SIG-M5 treated with dmso at 0.1 percent for 504 hours (cell line): ENCODE measurements at regions not wholly inside any gene's neighbourhood (a gene's known extent, or its start where the extent isn't known, plus 50 kb on each side); places are given as distances from the start of the nearest gene placed in this dataset.

Experiments
- DNase-seq: peaks from one replicate; lab custom pipeline; 2025; ENCODE audit not compliant: unreplicated experiment; lab: John Stamatoyannopoulos, UW

- no peak for DNase-seq
Observed at GRCh38 chr5:54854883-54855581, 130.4 kb downstream of the ESM1 start.

- DNase-seq = no peak
Observed at GRCh38 chr5:54852007-54852406, 133.4 kb downstream of the ESM1 start.

- no peak for DNase-seq
Observed at GRCh38 chr5:54851449-54851848, 133.9 kb downstream of the ESM1 start.

GRCh38 chr5:54848581-54848980 is 136.8 kb downstream of the ESM1 start:
- no peak for DNase-seq

GRCh38 chr5:54845567-54845941 is 139.8 kb downstream of the ESM1 start:
- no peak for DNase-seq

GRCh38 chr5:54844905-54845566 is 140.4 kb downstream of the ESM1 start:
- DNase-seq = peak; percentile 57

GRCh38 chr5:54844266-54844665 is 141.1 kb downstream of the ESM1 start:
- no peak for DNase-seq

- DNase-seq = no peak
Observed at GRCh38 chr5:54841481-54841880, 143.9 kb downstream of the ESM1 start.

- DNase-seq = no peak
Observed at GRCh38 chr5:54838843-54839242, 146.6 kb downstream of the ESM1 start.

GRCh38 chr5:54837981-54838380 is 147.4 kb downstream of the ESM1 start:
- DNase-seq = no peak

- peak; percentile 13 for DNase-seq
Observed at GRCh38 chr5:54837093-54837492, 148.3 kb downstream of the ESM1 start.

- no peak for DNase-seq
Observed at GRCh38 chr5:54835647-54836046, 149.7 kb downstream of the ESM1 start.

- DNase-seq = no peak
Observed at GRCh38 chr5:54834121-54834842, 151.1 kb downstream of the ESM1 start.

GRCh38 chr5:54833590-54833989 is 151.8 kb downstream of the ESM1 start:
- no peak for DNase-seq

- peak; percentile 13 for DNase-seq
Observed at GRCh38 chr5:54832858-54833257, 152.5 kb downstream of the ESM1 start.

GRCh38 chr5:54832045-54832444 is 153.3 kb downstream of the ESM1 start:
- DNase-seq = no peak

GRCh38 chr5:54831233-54831632 is 154.2 kb downstream of the ESM1 start:
- no peak for DNase-seq

- no peak for DNase-seq
Observed at GRCh38 chr5:54829676-54830535, 155.5 kb downstream of the ESM1 start.

GRCh38 chr5:54829102-54829501 is 156.3 kb downstream of the ESM1 start:
- DNase-seq = no peak

GRCh38 chr5:54828151-54828550 is 157.2 kb downstream of the ESM1 start:
- DNase-seq = no peak

GRCh38 chr5:54825005-54825404 is 160.4 kb downstream of the ESM1 start:
- no peak for DNase-seq
